COLO668 (cell line): ENCODE measurements at regions not wholly inside any gene's neighbourhood (a gene's known extent, or its start where the extent isn't known, plus 50 kb on each side); places are given as distances from the start of the nearest gene placed in this dataset.
A peak's percentile ranks its signal among the peaks of the same experiment; 100 is the strongest.

ENCODE experiments used
- DNase-seq: peaks from one replicate; lab custom pipeline; 2025; ENCODE audit not compliant: unreplicated experiment; lab: John Stamatoyannopoulos, UW

GRCh38 chr7:130927062-130927461, 193.1 kb upstream of the KLF14 start:
- no peak for DNase-seq

- DNase-seq: no peak
Measured at GRCh38 chr7:130927564-130927963, 193.6 kb upstream of the KLF14 start.

GRCh38 chr7:130929896-130930659, 196.1 kb upstream of the KLF14 start:
- peak; percentile 31 for DNase-seq

- no peak for DNase-seq
Measured at GRCh38 chr7:130930681-130931080, 196.7 kb upstream of the KLF14 start.

GRCh38 chr7:130931423-130931822, 197.4 kb upstream of the KLF14 start:
- no peak for DNase-seq

- DNase-seq: no peak
Measured at GRCh38 chr7:130932088-130932487, 198.1 kb upstream of the KLF14 start.

- DNase-seq: no peak
Measured at GRCh38 chr7:130932667-130933432, 198.8 kb upstream of the KLF14 start.

- DNase-seq: no peak
Measured at GRCh38 chr7:130933919-130934318, 199.9 kb upstream of the KLF14 start.

GRCh38 chr7:130935564-130936157, 201.7 kb upstream of the KLF14 start:
- DNase-seq: no peak

GRCh38 chr7:130936202-130936931, 202.4 kb upstream of the KLF14 start:
- DNase-seq: no peak

- DNase-seq: no peak
Measured at GRCh38 chr7:130937016-130937415, 203.0 kb upstream of the KLF14 start.

- DNase-seq: no peak
Measured at GRCh38 chr7:130937830-130938229, 203.8 kb upstream of the KLF14 start.

- no peak for DNase-seq
Measured at GRCh38 chr7:130938661-130939060, 204.7 kb upstream of the KLF14 start.

- no peak for DNase-seq
Measured at GRCh38 chr7:130939321-130940095, 205.5 kb upstream of the KLF14 start.

GRCh38 chr7:130940326-130940725, 206.3 kb upstream of the KLF14 start:
- no peak for DNase-seq

- peak; percentile 19 for DNase-seq
Measured at GRCh38 chr7:130940907-130941306, 206.9 kb upstream of the KLF14 start.

- DNase-seq: peak; percentile 70
Measured at GRCh38 chr7:130941322-130942210, 207.6 kb upstream of the KLF14 start.

- peak; percentile 45 for DNase-seq
Measured at GRCh38 chr7:130942211-130942964, 208.4 kb upstream of the KLF14 start.
